ENCODE measurements at regions not wholly inside any gene's neighbourhood (a gene's known extent, or its start where the extent isn't known, plus 50 kb on each side); places are given as distances from the start of the nearest gene placed in this dataset.

DNA sequence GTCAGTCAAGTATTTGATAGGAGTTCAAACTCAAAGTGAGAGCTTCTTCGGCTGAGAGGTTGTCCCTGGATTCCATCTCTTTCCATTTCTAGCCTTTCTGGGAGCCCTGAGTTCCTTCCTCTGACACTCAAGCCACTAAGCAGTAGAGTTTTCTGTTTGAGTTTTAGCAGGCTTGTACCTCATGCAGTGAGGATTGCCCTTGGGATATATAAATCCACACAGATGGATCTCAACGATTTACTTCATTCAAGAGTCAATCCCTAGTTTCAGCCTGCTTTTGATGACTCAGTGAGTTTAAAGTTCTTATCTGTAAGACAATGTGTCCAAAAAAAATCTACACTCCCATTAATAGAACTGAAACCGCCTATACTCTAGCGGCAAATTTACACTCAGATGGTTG lies 2240.9 kb upstream of the WWC1 start (continued):
- TF ChIP-seq, protein P1, sequence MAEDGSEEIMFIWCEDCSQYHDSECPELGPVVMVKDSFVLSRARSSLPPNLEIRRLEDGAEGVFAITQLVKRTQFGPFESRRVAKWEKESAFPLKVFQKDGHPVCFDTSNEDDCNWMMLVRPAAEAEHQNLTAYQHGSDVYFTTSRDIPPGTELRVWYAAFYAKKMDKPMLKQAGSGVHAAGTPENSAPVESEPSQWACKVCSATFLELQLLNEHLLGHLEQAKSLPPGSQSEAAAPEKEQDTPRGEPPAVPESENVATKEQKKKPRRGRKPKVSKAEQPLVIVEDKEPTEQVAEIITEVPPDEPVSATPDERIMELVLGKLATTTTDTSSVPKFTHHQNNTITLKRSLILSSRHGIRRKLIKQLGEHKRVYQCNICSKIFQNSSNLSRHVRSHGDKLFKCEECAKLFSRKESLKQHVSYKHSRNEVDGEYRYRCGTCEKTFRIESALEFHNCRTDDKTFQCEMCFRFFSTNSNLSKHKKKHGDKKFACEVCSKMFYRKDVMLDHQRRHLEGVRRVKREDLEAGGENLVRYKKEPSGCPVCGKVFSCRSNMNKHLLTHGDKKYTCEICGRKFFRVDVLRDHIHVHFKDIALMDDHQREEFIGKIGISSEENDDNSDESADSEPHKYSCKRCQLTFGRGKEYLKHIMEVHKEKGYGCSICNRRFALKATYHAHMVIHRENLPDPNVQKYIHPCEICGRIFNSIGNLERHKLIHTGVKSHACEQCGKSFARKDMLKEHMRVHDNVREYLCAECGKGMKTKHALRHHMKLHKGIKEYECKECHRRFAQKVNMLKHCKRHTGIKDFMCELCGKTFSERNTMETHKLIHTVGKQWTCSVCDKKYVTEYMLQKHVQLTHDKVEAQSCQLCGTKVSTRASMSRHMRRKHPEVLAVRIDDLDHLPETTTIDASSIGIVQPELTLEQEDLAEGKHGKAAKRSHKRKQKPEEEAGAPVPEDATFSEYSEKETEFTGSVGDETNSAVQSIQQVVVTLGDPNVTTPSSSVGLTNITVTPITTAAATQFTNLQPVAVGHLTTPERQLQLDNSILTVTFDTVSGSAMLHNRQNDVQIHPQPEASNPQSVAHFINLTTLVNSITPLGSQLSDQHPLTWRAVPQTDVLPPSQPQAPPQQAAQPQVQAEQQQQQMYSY (CRISPR knock-in tag; IDR thresholded peaks at IDR 0.05), result no peak
- TF ChIP-seq CREM (CRISPR knock-in tag; IDR thresholded peaks at IDR 0.05), result no peak
- TF ChIP-seq MYBL2 (CRISPR knock-in tag; IDR thresholded peaks at IDR 0.05), result no peak
- TF ChIP-seq AR (CRISPR knock-in tag; IDR thresholded peaks at IDR 0.05), result no peak
- TF ChIP-seq SOX15 (CRISPR knock-in tag; IDR thresholded peaks at IDR 0.05), result no peak
- TF ChIP-seq, protein P2, sequence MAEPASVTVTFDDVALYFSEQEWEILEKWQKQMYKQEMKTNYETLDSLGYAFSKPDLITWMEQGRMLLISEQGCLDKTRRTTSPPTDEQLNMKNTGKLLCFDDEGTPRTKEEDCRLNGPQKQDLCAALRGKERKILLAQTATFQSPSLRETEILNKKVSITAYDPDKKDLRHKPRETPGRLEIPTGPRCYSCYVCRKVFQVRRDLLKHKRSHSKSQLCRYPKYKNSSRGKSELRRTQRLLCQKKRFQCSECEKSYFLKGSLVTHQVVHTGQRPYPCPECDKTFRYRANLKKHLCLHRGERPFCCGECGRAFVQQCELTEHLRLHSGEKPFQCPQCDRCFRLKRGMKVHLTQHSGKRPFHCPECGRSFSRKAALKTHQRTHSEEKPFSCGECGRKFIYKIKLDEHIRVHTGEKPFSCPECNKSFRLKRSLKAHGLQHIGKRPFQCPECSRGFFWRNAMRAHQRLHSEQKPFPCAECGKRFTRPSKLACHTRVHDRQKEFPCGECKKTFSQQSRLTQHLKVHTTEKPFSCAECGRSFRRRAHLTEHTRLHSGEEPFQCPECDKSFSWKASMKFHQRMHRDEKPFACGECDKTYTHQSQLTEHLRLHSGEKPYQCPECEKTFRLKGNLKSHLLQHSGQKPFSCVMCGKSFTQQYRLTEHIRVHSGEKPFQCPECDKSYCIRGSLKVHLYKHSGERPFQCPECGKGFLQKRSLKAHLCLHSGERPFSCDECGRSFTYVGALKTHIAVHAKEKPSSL (CRISPR knock-in tag; conservative IDR thresholded peaks at IDR 0.05), result no peak
- TF ChIP-seq ZSCAN18 (CRISPR knock-in tag; IDR thresholded peaks at IDR 0.05), result no peak
- TF ChIP-seq CREB1 (CRISPR knock-in tag; IDR thresholded peaks at IDR 0.05), result no peak
- TF ChIP-seq SMAD3 (CRISPR knock-in tag; IDR thresholded peaks at IDR 0.05; ENCODE audit: borderline replicate concordance), result no peak

DNA sequence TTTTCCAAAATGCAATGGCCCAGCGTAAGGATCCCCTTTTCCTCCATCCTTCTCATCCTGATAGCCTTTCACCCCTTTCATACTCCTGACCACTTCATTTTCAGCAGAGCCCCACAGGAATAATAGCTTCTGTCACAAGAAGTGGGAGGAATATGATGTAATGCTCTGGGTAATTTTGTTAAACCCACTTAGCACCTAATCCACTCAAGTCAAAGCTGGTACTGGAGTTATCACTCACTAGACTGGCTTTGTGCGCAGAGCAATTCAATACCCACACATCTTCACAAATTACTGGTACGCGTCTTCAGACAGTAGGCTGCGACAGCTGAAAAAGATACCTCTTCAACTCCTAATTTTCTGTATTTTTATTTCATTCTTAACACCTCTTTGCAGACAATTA lies 2232.8 kb upstream of the WWC1 start:
- POLR2A ChIA-PET, result no interaction called here
- no peak overlapping the region for H3K4me3 Mint-ChIP-seq
- H3K27me3 Mint-ChIP-seq (ENCODE audit: low read depth), result no peaks in the 10 kb centered on the region
- H3K27ac Mint-ChIP-seq, result no peak overlapping the region
- H3K36me3 Mint-ChIP-seq, result no peaks in the 10 kb centered on the region
- H3K9me3 Mint-ChIP-seq, result no peaks in the 10 kb centered on the region
- CTCF ChIA-PET, result no interaction called here
- ATAC-seq, result no peak
- peaks cover 8% of the 10 kb centered on the region for H3K4me1 Mint-ChIP-seq
- no peak for DNase-seq (ENCODE audit: low spot score)
- TF ChIP-seq ARID4B (CRISPR knock-in tag; IDR thresholded peaks at IDR 0.05; ENCODE audit: borderline replicate concordance) (no peak), SMAD4 (CRISPR knock-in tag; IDR thresholded peaks at IDR 0.05) (no peak), SP1 (CRISPR knock-in tag; conservative IDR thresholded peaks at IDR 0.05) (no peak), KAT7 (CRISPR knock-in tag; IDR thresholded peaks at IDR 0.05; ENCODE audit: borderline replicate concordance) (no peak), NR1H2 (CRISPR knock-in tag; IDR thresholded peaks at IDR 0.05) (no peak), CREB1 (CRISPR knock-in tag; IDR thresholded peaks at IDR 0.05) (no peak), SOX15 (CRISPR knock-in tag; IDR thresholded peaks at IDR 0.05) (no peak), NFE2L1 (CRISPR knock-in tag; IDR thresholded peaks at IDR 0.05) (no peak)
- TF ChIP-seq, protein P3, sequence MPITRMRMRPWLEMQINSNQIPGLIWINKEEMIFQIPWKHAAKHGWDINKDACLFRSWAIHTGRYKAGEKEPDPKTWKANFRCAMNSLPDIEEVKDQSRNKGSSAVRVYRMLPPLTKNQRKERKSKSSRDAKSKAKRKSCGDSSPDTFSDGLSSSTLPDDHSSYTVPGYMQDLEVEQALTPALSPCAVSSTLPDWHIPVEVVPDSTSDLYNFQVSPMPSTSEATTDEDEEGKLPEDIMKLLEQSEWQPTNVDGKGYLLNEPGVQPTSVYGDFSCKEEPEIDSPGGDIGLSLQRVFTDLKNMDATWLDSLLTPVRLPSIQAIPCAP (CRISPR knock-in tag; IDR thresholded peaks at IDR 0.05), result no peak
- TF ChIP-seq, protein P2 (CRISPR knock-in tag; conservative IDR thresholded peaks at IDR 0.05), result no peak
- TF ChIP-seq, protein P4, sequence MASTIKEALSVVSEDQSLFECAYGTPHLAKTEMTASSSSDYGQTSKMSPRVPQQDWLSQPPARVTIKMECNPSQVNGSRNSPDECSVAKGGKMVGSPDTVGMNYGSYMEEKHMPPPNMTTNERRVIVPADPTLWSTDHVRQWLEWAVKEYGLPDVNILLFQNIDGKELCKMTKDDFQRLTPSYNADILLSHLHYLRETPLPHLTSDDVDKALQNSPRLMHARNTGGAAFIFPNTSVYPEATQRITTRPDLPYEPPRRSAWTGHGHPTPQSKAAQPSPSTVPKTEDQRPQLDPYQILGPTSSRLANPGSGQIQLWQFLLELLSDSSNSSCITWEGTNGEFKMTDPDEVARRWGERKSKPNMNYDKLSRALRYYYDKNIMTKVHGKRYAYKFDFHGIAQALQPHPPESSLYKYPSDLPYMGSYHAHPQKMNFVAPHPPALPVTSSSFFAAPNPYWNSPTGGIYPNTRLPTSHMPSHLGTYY (CRISPR knock-in tag; IDR thresholded peaks at IDR 0.05), result no peak
